Body of pancreas (tissue), 4 donors: ENCODE measurements at regions not wholly inside any gene's neighbourhood (a gene's known extent, or its start where the extent isn't known, plus 50 kb on each side); places are given as distances from the start of the nearest gene placed in this dataset.

Source experiments
- POLR2A ChIP-seq, 3 donors: fragments of 450-650 bp; IDR thresholded peaks; one replicate each; pipeline ENCODE4 v1.6.1; 2016; ENCODE audit warnings: antibody characterized with exemption in 3 of 3, mild to moderate bottlenecking in 2 of 3
- TF ChIP-seq, protein P1 (sequence below), 7 experiments: fragments of 450-650 bp in 4 of 7; fragments of 200-600 bp in 3 of 7; sonication (generic) in 3 of 7; IDR thresholded peaks; one replicate each; pipeline ENCODE4 v1.5.1; 2016 to 2019; ENCODE audit warnings: antibody characterized with exemption in 7 of 7

- TF ChIP-seq, protein P1, sequence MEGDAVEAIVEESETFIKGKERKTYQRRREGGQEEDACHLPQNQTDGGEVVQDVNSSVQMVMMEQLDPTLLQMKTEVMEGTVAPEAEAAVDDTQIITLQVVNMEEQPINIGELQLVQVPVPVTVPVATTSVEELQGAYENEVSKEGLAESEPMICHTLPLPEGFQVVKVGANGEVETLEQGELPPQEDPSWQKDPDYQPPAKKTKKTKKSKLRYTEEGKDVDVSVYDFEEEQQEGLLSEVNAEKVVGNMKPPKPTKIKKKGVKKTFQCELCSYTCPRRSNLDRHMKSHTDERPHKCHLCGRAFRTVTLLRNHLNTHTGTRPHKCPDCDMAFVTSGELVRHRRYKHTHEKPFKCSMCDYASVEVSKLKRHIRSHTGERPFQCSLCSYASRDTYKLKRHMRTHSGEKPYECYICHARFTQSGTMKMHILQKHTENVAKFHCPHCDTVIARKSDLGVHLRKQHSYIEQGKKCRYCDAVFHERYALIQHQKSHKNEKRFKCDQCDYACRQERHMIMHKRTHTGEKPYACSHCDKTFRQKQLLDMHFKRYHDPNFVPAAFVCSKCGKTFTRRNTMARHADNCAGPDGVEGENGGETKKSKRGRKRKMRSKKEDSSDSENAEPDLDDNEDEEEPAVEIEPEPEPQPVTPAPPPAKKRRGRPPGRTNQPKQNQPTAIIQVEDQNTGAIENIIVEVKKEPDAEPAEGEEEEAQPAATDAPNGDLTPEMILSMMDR (IDR thresholded peaks at IDR 0.05): no peak
- TF ChIP-seq POLR2A (IDR thresholded peaks at IDR 0.05): no peak
These were observed 75.3 kb downstream of the RTP5 start for GRCh38 chr2:241944821-241945220.
